HEK293 (cell line): ENCODE measurements at regions not wholly inside any gene's neighbourhood (a gene's known extent, or its start where the extent isn't known, plus 50 kb on each side); places are given as distances from the start of the nearest gene placed in this dataset.
"Not testable (repeated sequence)": the region's sequence is repeated elsewhere in the genome, so short reads cannot be mapped to it uniquely, and the experiment has no call there.

Experiments used
- CTCF ChIA-PET: fragments of 350-600 bp; formaldehyde crosslinking; extraction: SDS; loops from one replicate; lab custom pipeline; 2021; ENCODE audit warnings: antibody characterized with exemption; lab: Yijun Ruan, JAX
- POLR2A ChIA-PET: fragments of 300-600 bp; formaldehyde crosslinking; extraction: SDS; loops from one replicate; lab custom pipeline; 2020; ENCODE audit warnings: antibody characterized with exemption, inconsistent platforms; lab: Yijun Ruan, JAX
- H3K27ac ChIP-seq: fragments of 200-500 bp; sonication (Bioruptor generic); 2 replicates; pipeline ENCODE4 v1.5.1; 2014; ENCODE audit warnings: low read depth, low read length, control low read depth, inconsistent platforms; ENCODE audit errors: extremely low read depth
- H3K36me3 ChIP-seq, 2 experiments: fragments of 200-500 bp in 1 of 2; sonication (Bioruptor generic) in 1 of 2; 1 replicate in 1 of 2; 2 replicates in 1 of 2; pipeline ENCODE4 v1.5.1; 2014 to 2017; ENCODE audit warnings: inconsistent platforms in 2 of 2, low read length in 2 of 2; ENCODE audit not compliant: control insufficient read depth in 2 of 2, insufficient read depth in 1 of 2
- H3K4me1 ChIP-seq: fragments of 200-500 bp; sonication (Bioruptor generic); 2 replicates; pipeline ENCODE4 v1.5.1; 2014; ENCODE audit warnings: mild to moderate bottlenecking, low read length, inconsistent platforms; ENCODE audit not compliant: control insufficient read depth, insufficient read depth
- H3K4me3 ChIP-seq: 2 replicates; pipeline ENCODE4 v1.5.1; 2011; ENCODE audit warnings: low read depth, mild to moderate bottlenecking, control low read depth, low read length, moderate library complexity
- H3K9me3 ChIP-seq: fragments of 200-500 bp; sonication (Bioruptor generic); 2 replicates; pipeline ENCODE4 v1.5.1; 2014; ENCODE audit warnings: low read depth, low read length, inconsistent platforms; ENCODE audit not compliant: control insufficient read depth, insufficient read depth
- HOXC10 ChIP-seq: sonication (generic); formaldehyde crosslinking; IDR thresholded peaks from 2 replicates; pipeline ENCODE4 v1.8.1; 2023; ENCODE audit warnings: mild to moderate bottlenecking, missing genetic modification reagents
- KLF10 ChIP-seq: fragments of 450-650 bp; IDR thresholded peaks from 2 replicates; pipeline ENCODE4 v1.5.1; 2018; ENCODE audit warnings: missing biosample characterization, mild to moderate bottlenecking, missing genetic modification characterization
- PRDM4 ChIP-seq: fragments of 450-650 bp; formaldehyde crosslinking; IDR thresholded peaks from 2 replicates; pipeline ENCODE4 v1.5.1; 2017; ENCODE audit warnings: missing biosample characterization, missing genetic modification characterization
- ZBTB48 ChIP-seq: fragments of 450-650 bp; formaldehyde crosslinking; IDR thresholded peaks from 2 replicates; pipeline ENCODE4 v1.5.1; 2016; ENCODE audit warnings: missing biosample characterization, missing genetic modification characterization
- ZIC2 ChIP-seq: fragments of 450-650 bp; formaldehyde crosslinking; IDR thresholded peaks from 2 replicates; pipeline ENCODE4 v1.5.1; 2016; ENCODE audit warnings: missing biosample characterization, missing genetic modification characterization
- ZNF146 ChIP-seq: fragments of 450-650 bp; formaldehyde crosslinking; IDR thresholded peaks from 2 replicates; pipeline ENCODE4 v1.5.1; 2016; ENCODE audit warnings: missing biosample characterization, missing genetic modification characterization
- ZNF214 ChIP-seq: fragments of 450-650 bp; formaldehyde crosslinking; IDR thresholded peaks from 2 replicates; pipeline ENCODE4 v1.5.1; 2017; ENCODE audit warnings: missing biosample characterization, mild to moderate bottlenecking, missing genetic modification characterization, borderline replicate concordance
- ZNF24 ChIP-seq: fragments of 450-650 bp; formaldehyde crosslinking; IDR thresholded peaks from 2 replicates; pipeline ENCODE4 v1.5.1; 2016; ENCODE audit warnings: missing biosample characterization, missing genetic modification characterization
- ZNF521 ChIP-seq: fragments of 450-650 bp; formaldehyde crosslinking; IDR thresholded peaks from 2 replicates; pipeline ENCODE4 v1.5.1; 2017; ENCODE audit warnings: missing biosample characterization, mild to moderate bottlenecking, missing genetic modification characterization
- ZNF580 ChIP-seq: fragments of 450-650 bp; formaldehyde crosslinking; IDR thresholded peaks from 2 replicates; pipeline ENCODE4 v1.5.1; 2016; ENCODE audit warnings: missing biosample characterization, missing genetic modification characterization
- ZNF596 ChIP-seq: fragments of 450-650 bp; IDR thresholded peaks from 2 replicates; pipeline ENCODE4 v1.5.0; 2018; ENCODE audit warnings: missing biosample characterization, mild to moderate bottlenecking, missing genetic modification characterization, moderate library complexity
- ZNF785 ChIP-seq: fragments of 450-650 bp; formaldehyde crosslinking; IDR thresholded peaks from 2 replicates; pipeline ENCODE4 v1.5.1; 2016; ENCODE audit warnings: missing biosample characterization, missing genetic modification characterization
- ZNF791 ChIP-seq: fragments of 450-650 bp; formaldehyde crosslinking; IDR thresholded peaks from 2 replicates; pipeline ENCODE4 v1.5.1; 2016; ENCODE audit warnings: missing biosample characterization, missing genetic modification characterization
- TF ChIP-seq, protein P1 (sequence below): fragments of 450-650 bp; formaldehyde crosslinking; IDR thresholded peaks from 2 replicates; pipeline ENCODE4 v1.5.1; 2016; ENCODE audit warnings: missing biosample characterization, missing genetic modification characterization
- TF ChIP-seq, protein P2 (sequence below): fragments of 450-650 bp; formaldehyde crosslinking; IDR thresholded peaks from 2 replicates; pipeline ENCODE4 v1.5.1; 2016; ENCODE audit warnings: missing biosample characterization, missing genetic modification characterization, borderline replicate concordance

DNA sequence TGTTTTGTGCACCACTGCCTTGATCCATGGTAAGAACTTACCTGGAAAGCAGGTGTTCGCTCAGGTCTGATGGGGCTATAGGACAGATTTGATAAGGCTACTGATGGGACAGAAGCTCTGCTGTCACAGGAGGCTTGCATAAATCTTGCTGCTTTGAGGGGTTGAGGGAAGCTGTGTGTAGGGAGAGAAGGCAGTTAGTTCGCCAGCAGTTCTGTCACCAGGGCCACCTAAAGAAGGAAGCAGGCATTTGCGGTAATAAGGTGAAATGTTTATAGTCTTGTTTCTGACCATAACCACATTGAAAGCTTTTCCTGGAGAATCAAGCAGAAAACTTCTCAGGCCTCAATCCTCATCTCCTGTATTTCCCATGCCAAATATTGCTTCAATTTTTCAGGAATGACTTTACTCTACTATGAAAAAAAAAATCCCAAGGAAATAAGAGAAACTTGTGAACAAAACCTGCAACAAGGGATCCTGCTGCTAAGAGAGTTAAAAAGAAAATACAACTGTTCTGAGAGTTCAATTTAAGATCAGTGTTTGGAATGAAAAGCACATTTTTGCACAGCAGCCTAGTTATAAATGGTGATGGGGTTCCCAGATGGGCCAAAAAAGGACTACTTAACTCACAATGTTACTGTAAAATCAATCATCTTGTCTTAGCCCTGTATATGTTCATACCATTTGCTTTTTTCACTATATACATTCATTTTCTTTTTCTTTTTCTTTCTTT, 122.0 kb upstream of the RANBP3L start:
- CTCF ChIA-PET, result interaction anchor here (0.6 to 14.5 kb wide), 5 partner anchors 9 to 429 kb away, joined by 3 to 352 read pairs (median 7); no protein-coding TSS in a partner anchor
- H3K36me3 ChIP-seq, result no peaks in the 10 kb centered on the region
- POLR2A ChIA-PET, result no interaction called here

GRCh38 chr5:36426070-36426469, 124.4 kb upstream of the RANBP3L start:
- H3K36me3 ChIP-seq, H3K9me3 ChIP-seq, H3K4me1 ChIP-seq, H3K27ac ChIP-seq, H3K4me3 ChIP-seq, POLR2A ChIA-PET: not testable (repeated sequence)
- CTCF ChIA-PET, result interaction anchor here (1.3 to 14.5 kb wide), 3 partner anchors 9 to 268 kb away, joined by 3 to 352 read pairs (median 31); no protein-coding TSS in a partner anchor
- TF ChIP-seq ZNF580 (peak; percentile 81), ZNF146 (peak; percentile 94)

More for the DNA sequence above, 122.0 kb upstream of the RANBP3L start:
- TF ChIP-seq ZNF596 (tag by site-specific recombination) (no peak), ZNF785 (no peak), HOXC10 (CRISPR knock-in tag) (no peak), ZIC2 (tag by site-specific recombination) (no peak), ZBTB48 (tag by site-specific recombination) (no peak), ZNF521 (tag by site-specific recombination) (no peak)
- TF ChIP-seq, all 188 proteins: peak for 0
- Histone ChIP-seq H3K4me3 (no peak overlapping the region), H3K9me3 (no peaks in the 10 kb centered on the region), H3K4me1 (peaks cover 2% of the 10 kb centered on the region; the same call in 1 of the 2 replicates), H3K27ac (no peak overlapping the region)

DNA sequence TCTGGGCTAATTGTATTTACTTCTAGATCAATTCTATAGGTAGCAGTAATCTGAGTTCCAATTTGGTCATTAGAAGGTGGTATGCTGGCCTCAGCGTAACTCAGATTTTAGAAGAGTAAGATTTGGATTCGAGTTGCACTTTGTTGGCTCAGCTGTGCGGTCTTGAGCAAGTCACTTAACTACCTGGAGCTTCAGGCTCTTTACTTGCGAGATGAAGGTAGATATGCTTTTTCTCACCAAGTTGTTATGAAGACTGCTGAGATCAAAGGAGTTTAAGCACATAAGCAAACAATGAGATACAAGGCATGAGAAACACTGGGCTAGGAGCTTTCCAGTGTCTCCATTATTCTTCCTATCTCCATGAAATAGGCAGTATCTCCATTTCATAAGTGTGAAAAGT, 133.8 kb upstream of the RANBP3L start:
- Histone ChIP-seq H3K4me3 (no peak overlapping the region), H3K36me3 (no peaks in the 10 kb centered on the region), H3K27ac (no peak overlapping the region), H3K4me1 (no peaks in the 10 kb centered on the region), H3K9me3 (no peaks in the 10 kb centered on the region)
- TF ChIP-seq ZNF214 (tag by site-specific recombination), result no peak
- ChIA-PET CTCF (no interaction called here), POLR2A (no interaction called here)

GRCh38 chr5:36436306-36436705, 134.6 kb upstream of the RANBP3L start:
- no peaks in the 10 kb centered on the region for H3K36me3 ChIP-seq
- no peak overlapping the region for H3K27ac ChIP-seq
- no peaks in the 10 kb centered on the region for H3K9me3 ChIP-seq
- no peaks in the 10 kb centered on the region for H3K4me1 ChIP-seq
- POLR2A ChIA-PET, result no interaction called here
- H3K4me3 ChIP-seq, result no peak overlapping the region
- CTCF ChIA-PET, result interaction anchor here (0.9 to 1.0 kb wide), 2 partner anchors 26 to 71 kb away, joined by 3 to 5 read pairs; no protein-coding TSS in a partner anchor
- TF ChIP-seq PRDM4, result no peak
- TF ChIP-seq KLF10 (tag by site-specific recombination), result no peak
- TF ChIP-seq, protein P1, sequence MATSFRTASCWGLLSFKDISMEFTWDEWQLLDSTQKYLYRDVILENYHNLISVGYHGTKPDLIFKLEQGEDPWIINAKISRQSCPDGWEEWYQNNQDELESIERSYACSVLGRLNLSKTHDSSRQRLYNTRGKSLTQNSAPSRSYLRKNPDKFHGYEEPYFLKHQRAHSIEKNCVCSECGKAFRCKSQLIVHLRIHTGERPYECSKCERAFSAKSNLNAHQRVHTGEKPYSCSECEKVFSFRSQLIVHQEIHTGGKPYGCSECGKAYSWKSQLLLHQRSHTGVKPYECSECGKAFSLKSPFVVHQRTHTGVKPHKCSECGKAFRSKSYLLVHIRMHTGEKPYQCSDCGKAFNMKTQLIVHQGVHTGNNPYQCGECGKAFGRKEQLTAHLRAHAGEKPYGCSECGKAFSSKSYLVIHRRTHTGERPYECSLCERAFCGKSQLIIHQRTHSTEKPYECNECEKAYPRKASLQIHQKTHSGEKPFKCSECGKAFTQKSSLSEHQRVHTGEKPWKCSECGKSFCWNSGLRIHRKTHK, result no peak
- TF ChIP-seq ZNF791, result no peak
- no peak for TF ChIP-seq ZNF24 (tag by site-specific recombination)
- TF ChIP-seq, protein P2, sequence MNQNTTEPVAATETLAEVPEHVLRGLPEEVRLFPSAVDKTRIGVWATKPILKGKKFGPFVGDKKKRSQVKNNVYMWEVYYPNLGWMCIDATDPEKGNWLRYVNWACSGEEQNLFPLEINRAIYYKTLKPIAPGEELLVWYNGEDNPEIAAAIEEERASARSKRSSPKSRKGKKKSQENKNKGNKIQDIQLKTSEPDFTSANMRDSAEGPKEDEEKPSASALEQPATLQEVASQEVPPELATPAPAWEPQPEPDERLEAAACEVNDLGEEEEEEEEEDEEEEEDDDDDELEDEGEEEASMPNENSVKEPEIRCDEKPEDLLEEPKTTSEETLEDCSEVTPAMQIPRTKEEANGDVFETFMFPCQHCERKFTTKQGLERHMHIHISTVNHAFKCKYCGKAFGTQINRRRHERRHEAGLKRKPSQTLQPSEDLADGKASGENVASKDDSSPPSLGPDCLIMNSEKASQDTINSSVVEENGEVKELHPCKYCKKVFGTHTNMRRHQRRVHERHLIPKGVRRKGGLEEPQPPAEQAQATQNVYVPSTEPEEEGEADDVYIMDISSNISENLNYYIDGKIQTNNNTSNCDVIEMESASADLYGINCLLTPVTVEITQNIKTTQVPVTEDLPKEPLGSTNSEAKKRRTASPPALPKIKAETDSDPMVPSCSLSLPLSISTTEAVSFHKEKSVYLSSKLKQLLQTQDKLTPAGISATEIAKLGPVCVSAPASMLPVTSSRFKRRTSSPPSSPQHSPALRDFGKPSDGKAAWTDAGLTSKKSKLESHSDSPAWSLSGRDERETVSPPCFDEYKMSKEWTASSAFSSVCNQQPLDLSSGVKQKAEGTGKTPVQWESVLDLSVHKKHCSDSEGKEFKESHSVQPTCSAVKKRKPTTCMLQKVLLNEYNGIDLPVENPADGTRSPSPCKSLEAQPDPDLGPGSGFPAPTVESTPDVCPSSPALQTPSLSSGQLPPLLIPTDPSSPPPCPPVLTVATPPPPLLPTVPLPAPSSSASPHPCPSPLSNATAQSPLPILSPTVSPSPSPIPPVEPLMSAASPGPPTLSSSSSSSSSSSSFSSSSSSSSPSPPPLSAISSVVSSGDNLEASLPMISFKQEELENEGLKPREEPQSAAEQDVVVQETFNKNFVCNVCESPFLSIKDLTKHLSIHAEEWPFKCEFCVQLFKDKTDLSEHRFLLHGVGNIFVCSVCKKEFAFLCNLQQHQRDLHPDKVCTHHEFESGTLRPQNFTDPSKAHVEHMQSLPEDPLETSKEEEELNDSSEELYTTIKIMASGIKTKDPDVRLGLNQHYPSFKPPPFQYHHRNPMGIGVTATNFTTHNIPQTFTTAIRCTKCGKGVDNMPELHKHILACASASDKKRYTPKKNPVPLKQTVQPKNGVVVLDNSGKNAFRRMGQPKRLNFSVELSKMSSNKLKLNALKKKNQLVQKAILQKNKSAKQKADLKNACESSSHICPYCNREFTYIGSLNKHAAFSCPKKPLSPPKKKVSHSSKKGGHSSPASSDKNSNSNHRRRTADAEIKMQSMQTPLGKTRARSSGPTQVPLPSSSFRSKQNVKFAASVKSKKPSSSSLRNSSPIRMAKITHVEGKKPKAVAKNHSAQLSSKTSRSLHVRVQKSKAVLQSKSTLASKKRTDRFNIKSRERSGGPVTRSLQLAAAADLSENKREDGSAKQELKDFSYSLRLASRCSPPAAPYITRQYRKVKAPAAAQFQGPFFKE (tag by site-specific recombination), result no peak
